Kasumi-1 (cell line): ENCODE measurements at regions not wholly inside any gene's neighbourhood (a gene's known extent, or its start where the extent isn't known, plus 50 kb on each side); places are given as distances from the start of the nearest gene placed in this dataset.
"Not testable (repeated sequence)": the region's sequence is repeated elsewhere in the genome, so short reads cannot be mapped to it uniquely, and the experiment has no call there.

Source experiments
- DNase-seq, 2 experiments: peaks; one replicate each; lab custom pipeline; 2025; lab: John Stamatoyannopoulos, UW

GRCh38 chr7:85890244-85890811 is 703.5 kb upstream of the SEMA3D start:
- peak; percentile 52 to 66 for DNase-seq

GRCh38 chr7:85887133-85887532 is 700.3 kb upstream of the SEMA3D start:
- DNase-seq, result no peak

GRCh38 chr7:85882335-85882734 is 695.5 kb upstream of the SEMA3D start:
- DNase-seq, result no peak

- DNase-seq, result no peak
Observed at GRCh38 chr7:85875398-85875797, 688.5 kb upstream of the SEMA3D start.

DNA sequence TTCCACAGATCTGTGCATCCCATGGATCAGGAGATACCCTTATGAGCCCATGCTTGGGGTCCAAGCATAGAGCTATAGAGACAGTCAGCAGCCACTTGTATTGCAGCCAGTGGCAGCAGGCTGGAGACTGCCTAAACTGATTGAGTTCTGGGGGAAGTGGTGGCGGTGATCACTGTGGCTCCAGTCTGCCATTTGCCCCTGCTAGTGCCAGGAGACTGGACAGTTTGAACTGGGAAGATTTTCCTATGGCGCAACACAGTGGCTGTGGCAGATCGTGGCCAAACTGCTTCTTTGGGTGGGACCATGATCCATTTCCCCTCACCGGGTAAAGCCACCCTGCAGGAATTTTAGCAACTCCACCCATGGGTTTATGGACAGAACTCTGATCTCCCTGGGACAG is 679.7 kb upstream of the SEMA3D start:
- no peak for DNase-seq

DNA sequence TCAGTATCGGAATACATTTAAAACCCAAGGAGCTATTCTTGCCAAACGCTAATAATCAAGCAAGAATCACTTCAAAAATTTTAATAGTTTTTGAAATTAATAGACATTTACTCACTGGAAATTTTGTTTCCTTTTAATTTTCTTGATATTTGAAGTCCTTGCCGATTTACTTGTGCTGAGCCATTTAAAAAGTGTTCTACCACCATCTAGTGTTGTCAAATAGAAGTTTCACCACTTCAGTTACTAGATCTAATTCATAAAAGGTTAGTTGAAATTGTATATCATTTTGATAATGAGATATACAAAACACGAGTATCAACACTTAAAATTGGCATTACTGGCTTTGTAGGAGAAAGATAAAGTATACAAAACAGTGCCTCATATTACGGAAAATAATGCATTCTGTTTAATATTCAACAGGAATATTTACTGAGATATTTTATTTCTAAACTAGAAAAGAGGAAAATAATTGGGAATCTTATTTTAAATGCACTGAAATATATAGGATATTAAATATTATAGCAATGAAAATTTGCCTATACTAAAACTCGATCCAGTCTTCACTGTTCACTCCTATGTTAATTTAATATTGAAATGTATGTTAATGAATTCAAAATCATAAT is 664.8 kb upstream of the SEMA3D start:
- peak; percentile 69 to 90 for DNase-seq

DNA sequence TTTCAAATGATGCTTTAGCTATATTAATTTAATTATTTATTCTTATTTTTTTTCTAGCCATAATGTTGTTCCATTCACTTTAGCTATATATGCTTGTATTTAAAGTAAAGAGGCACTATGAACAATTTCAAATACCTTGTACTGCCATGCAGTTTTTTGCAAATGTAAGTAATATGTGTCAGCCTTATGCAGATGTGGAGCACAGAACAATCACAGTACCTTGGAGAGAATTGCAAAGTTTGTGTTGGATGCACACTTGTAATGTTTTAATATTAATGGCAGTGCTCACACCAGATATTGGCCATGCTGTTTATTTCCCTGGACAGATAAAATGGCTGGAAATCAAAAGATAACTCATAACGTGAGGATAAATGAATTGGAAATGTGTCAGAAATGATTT is 663.5 kb upstream of the SEMA3D start:
- DNase-seq, result no peak

DNA sequence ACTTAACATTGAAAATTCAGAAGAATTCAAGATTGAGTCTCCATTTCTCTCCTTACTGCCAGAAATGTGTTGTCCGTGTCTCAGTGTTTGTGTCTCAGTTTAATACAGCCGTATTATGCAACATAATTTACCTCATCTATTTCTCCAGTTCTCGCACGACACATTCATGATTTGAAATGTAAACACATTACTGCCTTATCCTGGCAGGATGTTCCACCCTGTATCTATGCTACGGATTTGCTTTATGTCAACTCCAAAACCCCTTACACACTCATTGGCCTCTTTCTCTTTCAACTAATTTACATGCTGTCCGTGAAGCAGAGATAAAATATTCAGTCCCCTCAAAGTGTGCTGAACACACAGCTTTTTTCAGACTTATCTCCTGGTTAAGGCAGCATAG is 653.7 kb upstream of the SEMA3D start:
- no peak for DNase-seq

DNA sequence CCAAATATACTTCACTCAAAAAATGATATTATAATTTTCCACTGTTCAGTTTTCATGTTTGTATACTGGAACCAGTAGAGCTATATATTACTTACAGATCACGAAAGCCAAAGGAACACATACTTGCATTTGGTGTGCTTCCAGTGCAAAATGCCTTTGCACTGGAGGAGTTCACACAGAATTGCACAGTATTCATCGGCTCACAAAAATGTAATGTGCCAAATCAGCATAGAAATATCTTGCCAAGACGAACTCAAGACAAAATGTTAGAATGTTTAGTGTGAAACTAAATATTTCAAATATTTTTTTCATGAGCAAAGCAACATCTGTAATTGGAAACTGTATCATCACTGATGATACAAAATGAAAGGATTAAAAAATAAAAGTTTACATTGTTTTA is 646.2 kb upstream of the SEMA3D start:
- DNase-seq, result no peak

DNA sequence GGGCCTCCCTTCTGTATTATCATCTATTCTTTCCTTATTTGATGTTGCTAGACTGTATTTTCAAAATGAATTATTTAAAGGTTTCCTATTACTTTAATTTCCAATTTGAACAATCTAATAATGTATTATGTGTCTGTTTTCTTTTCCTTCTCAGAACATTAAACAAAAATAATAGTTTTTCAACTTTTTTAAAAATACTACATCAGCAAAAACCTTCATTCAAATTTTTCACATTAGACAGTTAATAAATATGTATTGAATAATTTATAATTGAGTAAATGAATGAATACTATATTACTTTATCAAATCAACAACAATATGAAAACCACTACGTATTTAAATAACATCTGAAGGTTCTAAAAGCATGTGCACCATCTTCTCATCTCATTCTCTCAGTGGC is 644.1 kb upstream of the SEMA3D start:
- DNase-seq, result no peak

- peak; percentile 11 to 36 for DNase-seq
Observed at GRCh38 chr7:85829817-85830432, 643.1 kb upstream of the SEMA3D start.

- DNase-seq, result no peak
Observed at GRCh38 chr7:85829176-85829575, 642.3 kb upstream of the SEMA3D start.

GRCh38 chr7:85828614-85829013 is 641.8 kb upstream of the SEMA3D start:
- no peak for DNase-seq

DNA sequence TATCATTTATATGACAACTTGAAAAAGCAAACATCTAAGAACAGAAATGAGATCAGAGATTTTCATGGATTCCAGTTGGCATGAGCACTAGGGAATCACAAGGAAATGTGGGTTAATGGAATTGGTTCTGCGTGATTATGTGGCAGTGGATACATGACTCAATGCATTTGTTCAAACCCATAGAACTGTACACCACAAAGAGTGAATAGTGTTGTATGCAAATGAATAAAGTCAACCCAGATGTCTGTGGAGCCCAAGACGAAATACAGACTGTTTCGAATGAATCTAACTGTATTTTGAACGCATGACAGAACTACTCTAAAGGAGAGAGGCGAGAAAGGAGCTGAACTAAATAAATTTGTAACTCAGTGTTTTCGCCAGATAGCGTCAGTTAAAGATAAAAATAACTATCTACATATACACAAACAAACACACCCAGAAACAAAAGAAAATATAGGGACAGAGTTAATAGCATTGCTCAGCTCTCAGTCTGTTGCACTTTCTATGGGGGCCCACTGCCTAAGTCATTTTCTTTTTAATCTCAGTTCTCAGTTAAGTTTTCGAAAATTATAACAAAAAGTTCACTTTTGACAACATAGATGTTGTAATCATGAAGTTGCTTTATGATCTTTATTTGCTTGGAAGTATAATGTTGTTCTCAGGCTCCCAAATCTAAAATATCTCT is 636.7 kb upstream of the SEMA3D start:
- no peak for DNase-seq

DNA sequence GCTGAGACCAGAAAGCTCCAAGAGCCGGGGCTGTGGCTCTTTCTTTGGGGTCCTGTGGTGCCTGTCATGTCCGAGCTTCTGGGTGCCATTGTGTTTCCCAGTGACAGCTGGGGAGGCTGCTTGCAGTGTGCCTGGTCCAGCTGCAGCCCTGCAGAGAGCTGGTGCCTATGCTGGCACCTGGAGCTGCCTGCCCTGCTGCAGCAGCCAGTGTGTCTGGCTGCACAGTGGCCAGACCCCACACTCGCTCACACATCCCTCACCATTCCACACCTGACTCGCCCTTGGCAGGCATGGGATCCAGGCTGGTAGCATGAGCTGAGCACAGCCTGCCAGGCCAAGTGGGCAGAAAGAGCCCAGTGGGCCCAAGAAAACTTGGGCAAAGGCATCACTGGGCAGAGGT is 635.1 kb upstream of the SEMA3D start:
- no peak for DNase-seq

- no peak for DNase-seq
Observed at GRCh38 chr7:85820702-85821443, 634.0 kb upstream of the SEMA3D start.

- no peak for DNase-seq
Observed at GRCh38 chr7:85815526-85815925, 628.7 kb upstream of the SEMA3D start.

DNA sequence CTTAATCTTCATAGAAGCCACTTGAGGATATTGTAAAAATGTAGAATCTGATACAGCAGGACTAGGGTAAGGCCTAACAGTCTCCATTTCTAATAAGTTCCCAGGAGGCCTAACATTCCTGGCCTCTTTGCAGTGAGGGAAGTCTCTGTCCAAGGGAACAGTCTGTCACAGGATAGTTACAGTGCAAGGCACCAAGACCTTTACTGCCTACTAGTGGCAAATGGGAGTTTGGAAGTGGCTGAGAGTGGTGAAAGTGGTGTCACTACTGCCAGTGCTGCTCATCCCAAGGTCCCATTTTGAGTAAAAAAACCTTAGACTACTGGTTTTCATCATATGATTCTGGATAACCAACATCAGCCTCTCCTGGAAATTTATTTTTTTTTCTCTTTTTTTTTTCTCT is 619.5 kb upstream of the SEMA3D start:
- DNase-seq, result no peak

DNA sequence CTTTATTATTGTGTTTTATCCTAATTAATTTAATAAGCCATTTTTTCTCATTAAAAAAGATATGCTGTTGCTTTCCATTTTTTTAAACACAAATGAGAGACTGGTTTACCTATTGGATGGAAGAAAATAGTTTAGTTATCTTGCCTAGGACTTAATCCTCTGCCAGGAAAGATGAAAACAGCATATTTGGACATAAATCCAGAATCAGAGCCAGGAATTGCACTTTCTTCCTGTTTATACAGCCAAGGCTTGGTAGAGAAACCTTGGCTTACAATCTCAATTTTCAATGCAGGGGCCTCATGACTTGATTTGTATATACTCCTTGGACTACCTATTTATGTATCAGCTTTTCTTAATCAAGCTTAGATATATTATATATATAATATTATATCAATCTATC is 618.8 kb upstream of the SEMA3D start:
- DNase-seq, result no peak

GRCh38 chr7:85805249-85805648 is 618.4 kb upstream of the SEMA3D start:
- DNase-seq, result no peak

DNA sequence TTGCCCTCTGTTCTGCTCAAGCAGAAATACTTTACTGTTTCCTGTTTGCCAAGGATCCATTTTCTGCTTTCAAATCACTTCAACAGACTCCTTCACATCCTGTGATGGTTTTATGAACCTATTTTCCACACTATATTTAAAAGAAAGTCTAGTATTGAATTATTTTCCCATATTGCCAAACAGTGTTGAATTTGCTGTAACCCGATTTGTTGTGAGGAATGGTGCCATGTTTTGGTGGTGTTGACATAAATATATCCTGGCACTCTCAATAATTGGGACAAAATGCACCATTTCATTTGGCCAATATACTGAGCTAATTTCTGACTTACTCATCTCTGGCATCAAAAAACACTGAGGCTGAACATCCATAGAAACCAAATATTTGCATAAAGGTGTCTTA is 615.4 kb upstream of the SEMA3D start:
- no peak for DNase-seq

GRCh38 chr7:85796956-85797355 is 610.1 kb upstream of the SEMA3D start:
- no peak for DNase-seq

GRCh38 chr7:85791098-85791497 is 604.2 kb upstream of the SEMA3D start:
- DNase-seq, result not testable (repeated sequence)
